GM12878 (cell line): ENCODE measurements at regions not wholly inside any gene's neighbourhood (a gene's known extent, or its start where the extent isn't known, plus 50 kb on each side); places are given as distances from the start of the nearest gene placed in this dataset.
A peak's percentile ranks its signal among the peaks of the same experiment; 100 is the strongest.

ENCODE experiments used
- HDGF ChIP-seq: fragments of 450-650 bp; IDR thresholded peaks from 2 replicates; pipeline ENCODE4 v1.6.1; 2016; ENCODE audit warnings: antibody characterized with exemption
- YBX1 ChIP-seq: fragments of 450-650 bp; IDR thresholded peaks from 2 replicates; pipeline ENCODE4 v1.6.1; 2016; ENCODE audit warnings: antibody characterized with exemption
- TF ChIP-seq, protein P1 (sequence below), 3 experiments: IDR thresholded peaks in 2 of 3; conservative IDR thresholded peaks in 1 of 3; 2 replicates each; pipeline ENCODE4 v1.5.1; 2011; ENCODE audit warnings: low read depth in 3 of 3, low read length in 3 of 3, mild to moderate bottlenecking in 3 of 3, control low read depth in 2 of 3, moderate library complexity in 2 of 3, inconsistent platforms in 1 of 3, mixed read lengths in 1 of 3; ENCODE audit not compliant: control insufficient read depth in 2 of 3, insufficient read depth in 1 of 3; ENCODE audit errors: extremely low read depth in 1 of 3

DNA sequence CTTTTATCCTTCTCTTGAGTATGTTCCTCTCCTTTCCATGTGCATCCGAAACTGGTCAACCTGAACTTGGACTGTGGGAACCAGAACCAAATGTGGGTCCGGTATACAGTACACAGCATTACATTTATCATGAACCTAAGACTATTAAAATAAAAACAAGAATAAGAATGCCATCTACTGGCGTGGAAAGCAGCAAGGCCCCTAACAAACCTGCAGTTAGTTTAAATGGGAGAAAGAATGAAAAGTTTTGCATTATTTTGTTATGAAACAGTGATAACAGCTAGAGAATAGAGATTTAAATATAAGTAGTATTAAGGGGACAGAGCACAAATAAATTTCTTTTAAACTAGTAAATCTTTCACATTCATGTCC, 159.5 kb downstream of the RBM26 start:
- TF ChIP-seq, protein P1, sequence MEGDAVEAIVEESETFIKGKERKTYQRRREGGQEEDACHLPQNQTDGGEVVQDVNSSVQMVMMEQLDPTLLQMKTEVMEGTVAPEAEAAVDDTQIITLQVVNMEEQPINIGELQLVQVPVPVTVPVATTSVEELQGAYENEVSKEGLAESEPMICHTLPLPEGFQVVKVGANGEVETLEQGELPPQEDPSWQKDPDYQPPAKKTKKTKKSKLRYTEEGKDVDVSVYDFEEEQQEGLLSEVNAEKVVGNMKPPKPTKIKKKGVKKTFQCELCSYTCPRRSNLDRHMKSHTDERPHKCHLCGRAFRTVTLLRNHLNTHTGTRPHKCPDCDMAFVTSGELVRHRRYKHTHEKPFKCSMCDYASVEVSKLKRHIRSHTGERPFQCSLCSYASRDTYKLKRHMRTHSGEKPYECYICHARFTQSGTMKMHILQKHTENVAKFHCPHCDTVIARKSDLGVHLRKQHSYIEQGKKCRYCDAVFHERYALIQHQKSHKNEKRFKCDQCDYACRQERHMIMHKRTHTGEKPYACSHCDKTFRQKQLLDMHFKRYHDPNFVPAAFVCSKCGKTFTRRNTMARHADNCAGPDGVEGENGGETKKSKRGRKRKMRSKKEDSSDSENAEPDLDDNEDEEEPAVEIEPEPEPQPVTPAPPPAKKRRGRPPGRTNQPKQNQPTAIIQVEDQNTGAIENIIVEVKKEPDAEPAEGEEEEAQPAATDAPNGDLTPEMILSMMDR (IDR thresholded peaks at IDR 0.05 in 2 of 3, conservative IDR thresholded peaks at IDR 0.05 in 1 of 3; ENCODE audit: control insufficient read depth in 2 of 3, extremely low read depth in 1 of 3, insufficient read depth in 1 of 3, low read depth in 3 of 3, low read length in 3 of 3) = peak; percentile 23 to 50 (median 42); a peak in 5 of 6 replicates
- no peak for TF ChIP-seq YBX1
- TF ChIP-seq HDGF = no peak
